Fibroblast of pulmonary artery (primary cell): ENCODE measurements at regions not wholly inside any gene's neighbourhood (a gene's known extent, or its start where the extent isn't known, plus 50 kb on each side); places are given as distances from the start of the nearest gene placed in this dataset.

Source experiments
- DNase-seq: peaks from one replicate; pipeline ENCODE4 v3.0.0-alpha.2; 2010; ENCODE audit warnings: low read depth
- H3K4me3 ChIP-seq: replicated peaks from 2 replicates; pipeline ENCODE4 v1.5.1; 2011; ENCODE audit warnings: low read depth, mild to moderate bottlenecking, control low read depth, low read length, moderate library complexity
- TF ChIP-seq, protein P1 (sequence below): IDR thresholded peaks from 2 replicates; pipeline ENCODE4 v1.5.1; 2011; ENCODE audit warnings: mild to moderate bottlenecking, control low read depth, low read length, inconsistent platforms; ENCODE audit errors: missing control alignments

DNA sequence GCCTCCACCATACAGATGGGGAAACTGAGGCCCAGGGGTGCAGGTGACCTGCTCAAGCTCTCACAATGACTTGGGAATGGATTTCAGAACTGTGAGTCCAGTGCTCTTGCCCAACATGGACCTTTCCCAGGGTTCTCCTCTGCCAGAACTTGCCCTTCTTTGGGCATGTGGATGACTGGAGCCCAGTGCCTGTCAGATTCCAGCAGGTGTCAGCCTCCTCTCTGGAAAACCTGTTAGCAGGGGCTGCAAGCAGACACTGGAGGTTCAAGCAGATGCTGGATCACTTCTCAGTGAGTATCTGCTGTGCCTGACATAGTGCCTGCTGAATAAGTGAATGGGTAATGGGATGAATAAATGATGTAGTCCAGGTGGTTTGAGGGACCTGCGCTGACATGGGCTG is 314.2 kb upstream of the POU3F1 start:
- TF ChIP-seq, protein P1, sequence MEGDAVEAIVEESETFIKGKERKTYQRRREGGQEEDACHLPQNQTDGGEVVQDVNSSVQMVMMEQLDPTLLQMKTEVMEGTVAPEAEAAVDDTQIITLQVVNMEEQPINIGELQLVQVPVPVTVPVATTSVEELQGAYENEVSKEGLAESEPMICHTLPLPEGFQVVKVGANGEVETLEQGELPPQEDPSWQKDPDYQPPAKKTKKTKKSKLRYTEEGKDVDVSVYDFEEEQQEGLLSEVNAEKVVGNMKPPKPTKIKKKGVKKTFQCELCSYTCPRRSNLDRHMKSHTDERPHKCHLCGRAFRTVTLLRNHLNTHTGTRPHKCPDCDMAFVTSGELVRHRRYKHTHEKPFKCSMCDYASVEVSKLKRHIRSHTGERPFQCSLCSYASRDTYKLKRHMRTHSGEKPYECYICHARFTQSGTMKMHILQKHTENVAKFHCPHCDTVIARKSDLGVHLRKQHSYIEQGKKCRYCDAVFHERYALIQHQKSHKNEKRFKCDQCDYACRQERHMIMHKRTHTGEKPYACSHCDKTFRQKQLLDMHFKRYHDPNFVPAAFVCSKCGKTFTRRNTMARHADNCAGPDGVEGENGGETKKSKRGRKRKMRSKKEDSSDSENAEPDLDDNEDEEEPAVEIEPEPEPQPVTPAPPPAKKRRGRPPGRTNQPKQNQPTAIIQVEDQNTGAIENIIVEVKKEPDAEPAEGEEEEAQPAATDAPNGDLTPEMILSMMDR = no peak
- no peak for DNase-seq
- H3K4me3 ChIP-seq = no peak overlapping the region

DNA sequence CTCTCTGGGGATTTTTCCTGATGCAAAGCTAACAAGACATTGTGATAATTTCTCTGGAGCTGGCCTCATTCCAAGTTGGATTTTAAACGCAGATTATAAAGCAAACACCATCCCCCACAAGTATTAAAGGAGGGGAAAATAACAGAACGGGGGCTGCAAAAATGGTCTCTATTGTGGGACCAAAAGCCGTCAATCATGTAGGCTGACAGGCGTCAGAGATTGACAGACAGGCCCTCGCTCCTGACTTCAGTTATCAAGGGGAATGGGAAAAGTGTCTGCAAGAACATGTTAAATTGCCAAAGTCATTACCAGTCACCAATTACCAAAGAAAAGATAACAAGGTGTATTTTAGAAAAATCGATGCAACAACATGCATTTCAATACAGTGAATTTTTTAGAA is 307.4 kb upstream of the POU3F1 start:
- TF ChIP-seq, protein P1 = no peak
- no peak for DNase-seq

DNA sequence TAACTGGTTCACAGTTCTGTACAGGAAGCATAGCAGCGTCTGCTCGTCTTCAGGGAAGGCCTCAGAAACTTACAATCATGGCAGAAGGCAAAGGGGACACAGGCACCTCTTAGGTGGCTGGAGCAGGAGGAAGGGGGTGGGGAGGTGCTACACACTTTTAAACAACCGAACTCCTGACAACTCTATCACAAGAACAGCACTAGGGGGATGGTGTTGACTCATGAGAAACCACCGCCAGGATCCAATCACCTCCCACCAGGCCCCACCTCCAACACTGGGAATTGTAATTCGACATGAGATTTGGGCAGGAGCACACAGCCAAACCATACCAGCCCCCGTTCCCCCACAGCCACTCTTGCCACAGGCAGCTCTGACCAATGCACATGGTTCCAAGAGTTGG is 306.3 kb upstream of the POU3F1 start:
- TF ChIP-seq, protein P1 = no peak
- no peak overlapping the region for H3K4me3 ChIP-seq
- no peak for DNase-seq

More for the DNA sequence above, 307.4 kb upstream of the POU3F1 start:
- H3K4me3 ChIP-seq = no peak overlapping the region

DNA sequence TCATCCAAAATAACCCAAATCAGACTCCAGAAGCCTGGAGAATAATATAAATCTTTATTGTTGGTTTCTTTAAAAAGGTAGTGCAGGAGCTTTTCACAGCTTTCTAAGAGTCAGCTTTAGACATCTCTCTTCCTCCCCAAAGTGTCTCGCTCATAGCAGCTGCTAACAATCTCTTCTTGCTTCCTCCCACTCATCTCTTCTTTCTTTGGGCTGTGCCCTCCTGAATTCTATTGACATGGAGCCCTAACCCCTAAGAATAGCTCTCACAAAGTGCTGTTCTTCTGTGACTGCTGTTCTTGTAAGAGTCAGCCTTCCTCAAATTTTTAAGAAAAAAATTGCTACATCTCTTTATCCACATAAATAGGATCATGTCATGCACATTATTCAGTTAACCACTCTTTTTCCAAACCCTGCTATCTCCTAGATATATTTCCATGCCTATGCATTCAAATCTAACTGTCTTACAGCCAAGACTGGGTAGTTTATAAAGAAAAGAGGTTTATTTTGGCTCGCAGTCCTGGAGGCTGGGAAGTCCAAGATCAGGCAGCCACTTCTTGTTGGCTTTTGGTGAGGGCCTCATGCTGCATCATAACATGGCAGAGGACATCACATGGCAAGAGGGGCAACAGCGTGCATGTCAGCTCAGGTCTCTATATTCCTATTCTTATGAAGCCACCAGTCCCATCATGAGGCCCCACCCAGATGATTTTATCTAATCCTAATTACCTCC is 301.0 kb upstream of the POU3F1 start:
- H3K4me3 ChIP-seq = no peak overlapping the region
- TF ChIP-seq, protein P1 = no peak
- no peak for DNase-seq

DNA sequence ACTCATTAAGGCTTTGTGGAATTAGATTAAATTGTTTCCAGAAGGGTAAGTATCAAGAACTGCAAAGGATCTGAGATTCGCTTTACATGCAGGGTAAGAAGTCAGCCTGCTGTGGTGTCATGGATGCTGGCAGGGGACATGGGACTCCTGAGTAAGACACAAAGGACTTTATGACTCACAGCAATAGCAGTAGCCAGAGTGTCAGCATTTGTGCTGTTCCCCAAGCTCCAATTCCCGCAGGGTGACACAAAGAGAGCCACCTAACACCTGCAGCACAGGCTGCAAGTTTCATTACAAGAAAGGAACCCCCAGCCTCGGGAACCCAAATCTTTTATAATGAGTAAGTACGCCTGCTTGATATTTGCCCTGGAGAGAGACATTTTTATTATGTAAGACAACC is 298.1 kb upstream of the POU3F1 start:
- TF ChIP-seq, protein P1 = no peak
- DNase-seq = no peak
- no peak overlapping the region for H3K4me3 ChIP-seq

DNA sequence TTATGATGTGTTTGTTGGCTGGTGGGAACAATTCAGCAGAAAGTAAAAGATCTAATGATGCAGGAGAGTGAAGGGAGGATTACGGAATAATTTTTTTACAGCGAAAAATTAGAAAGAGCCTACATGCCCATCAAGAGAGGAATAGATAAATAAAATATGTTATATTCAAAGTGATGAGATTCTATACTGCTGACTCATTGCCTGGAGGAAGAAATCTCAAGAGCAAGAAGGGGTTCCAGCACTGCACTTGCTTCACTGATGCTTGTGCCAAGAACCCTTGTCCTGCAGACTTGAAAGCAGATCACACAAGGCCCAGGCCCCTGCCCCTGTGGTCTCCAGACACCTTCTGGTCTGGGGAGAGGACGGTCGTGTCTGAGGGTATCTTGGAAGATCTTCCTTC is 295.1 kb upstream of the POU3F1 start:
- DNase-seq = no peak
- no peak overlapping the region for H3K4me3 ChIP-seq
- TF ChIP-seq, protein P1 = no peak

DNA sequence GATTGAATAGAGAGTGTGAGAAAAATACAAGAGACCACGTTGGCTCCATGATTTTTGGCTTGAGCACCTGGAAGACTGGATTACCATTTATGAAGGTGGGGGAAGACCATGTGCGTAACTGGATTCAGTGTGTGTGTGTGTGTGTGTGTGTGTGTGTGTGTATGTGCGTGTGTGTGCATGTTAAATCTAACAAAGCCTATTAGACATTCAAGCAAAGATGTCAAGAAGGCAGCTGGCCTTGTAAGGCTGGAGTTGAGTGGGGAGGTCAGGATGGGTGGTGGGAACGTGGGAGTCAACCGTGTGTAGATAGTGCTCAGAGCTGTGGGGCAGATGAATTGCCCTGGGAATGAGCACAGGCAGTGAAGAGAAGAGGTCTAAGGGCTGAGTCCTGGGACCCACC is 293.8 kb upstream of the POU3F1 start:
- TF ChIP-seq, protein P1 = no peak
- no peak overlapping the region for H3K4me3 ChIP-seq
- DNase-seq = no peak
